Right lobe of liver (tissue), 6 donors: ENCODE measurements at regions not wholly inside any gene's neighbourhood (a gene's known extent, or its start where the extent isn't known, plus 50 kb on each side); places are given as distances from the start of the nearest gene placed in this dataset.

Experiments used
- ATAC-seq, 4 donors: fragments of 200-7000 bp; cut with Tn5 transposase; one replicate each; pipeline ENCODE4 v1.9.1; 2020; ENCODE audit warnings: mild to moderate bottlenecking in 4 of 4, moderate library complexity in 4 of 4
- DNase-seq, 3 donors: peaks; one replicate each; pipeline ENCODE4 v3.0.0-alpha.2; 2020
- H3K27ac ChIP-seq, 3 donors: fragments of 200-600 bp; one replicate each; pipeline ENCODE4 v1.8.0; 2022
- H3K27me3 ChIP-seq, 2 donors: fragments of 200-600 bp; one replicate each; pipeline ENCODE4 v1.8.0; 2022
- H3K36me3 ChIP-seq, 4 donors: fragments of 200-600 bp; sonication (generic) in 1 of 4; one replicate each; pipeline versions ENCODE4 v1.5.1 to v1.8.0; 2017 to 2022; ENCODE audit warnings: control low read depth in 1 of 4
- H3K4me1 ChIP-seq, 4 donors: fragments of 200-600 bp; sonication (generic) in 1 of 4; one replicate each; pipeline versions ENCODE4 v1.5.1 to v1.8.0; 2017 to 2022; ENCODE audit warnings: control low read depth in 1 of 4
- H3K4me3 ChIP-seq, 3 donors: fragments of 200-600 bp; one replicate each; pipeline ENCODE4 v1.8.0; 2022
- H3K9me3 ChIP-seq, 4 donors: fragments of 200-600 bp; sonication (generic) in 1 of 4; one replicate each; pipeline versions ENCODE4 v1.5.1 to v1.8.0; 2017 to 2022; ENCODE audit warnings: control low read depth in 1 of 4
- CTCF ChIP-seq, 4 donors: fragments of 200-600 bp in 3 of 4; fragments of 450-650 bp in 1 of 4; IDR thresholded peaks; one replicate each; pipeline versions ENCODE4 v1.5.1 to v1.8.0; 2016 to 2022; ENCODE audit warnings: antibody characterized with exemption in 4 of 4, mild to moderate bottlenecking in 2 of 4
- POLR2A ChIP-seq: fragments of 450-650 bp; IDR thresholded peaks from one replicate; pipeline ENCODE4 v1.6.1; 2017; ENCODE audit warnings: antibody characterized with exemption, mild to moderate bottlenecking
- WGBS: methylation state at CpG from one replicate; pipeline ENCODE4 v1.1.6; 2018; ENCODE audit warnings: low coverage, low lambda C conversion rate; ENCODE audit not compliant: insufficient coverage; ENCODE audit errors: missing lambda C conversion rate; 5-methylcytosine and 5-hydroxymethylcytosine counted together
- intact Hi-C, 2 donors: fragments of 100-400 bp; cut with DNase I; formaldehyde crosslinking; loops; one replicate each; pipeline versions ENCODE4 v1.11.2 to v1.14.1; 2022
- donor health status: DM: no; HTN: yes; CAD: no.
- donor health status: DM: no; HTN: no; CAD: no.
- donor health status: DM: no; HTN: no; CAD: no.
- donor health status: DM: no; HTN: yes; CAD: no.
- donor health status: DM: no; HTN: yes; CAD: no.

- H3K4me1 ChIP-seq: no peaks in the 10 kb centered on the region
- WGBS: 59% methylated on average over 6 of the region's 11 CpGs
- no peak overlapping the region for H3K4me3 ChIP-seq
- no peaks in the 10 kb centered on the region for H3K27me3 ChIP-seq
- no peak for ATAC-seq
- H3K36me3 ChIP-seq: no peaks in the 10 kb centered on the region
- H3K9me3 ChIP-seq: no peaks in the 10 kb centered on the region
- no peak for TF ChIP-seq POLR2A
- no peak for TF ChIP-seq CTCF (IDR thresholded peaks at IDR 0.05)
- intact Hi-C loops: no loop called here
- no peak overlapping the region for H3K27ac ChIP-seq
- DNase-seq: no peak
Observed at GRCh38 chr3:57006179-57006657, 54.2 kb upstream of the SPATA12 start.

GRCh38 chr3:57004229-57004628, 56.2 kb upstream of the SPATA12 start:
- no peaks in the 10 kb centered on the region for H3K27me3 ChIP-seq
- H3K36me3 ChIP-seq: no peaks in the 10 kb centered on the region
- no peak overlapping the region for H3K4me3 ChIP-seq
- 43% methylated on average over 5 of the region's 6 CpGs for WGBS
- TF ChIP-seq POLR2A: no peak
- TF ChIP-seq CTCF (IDR thresholded peaks at IDR 0.05): no peak
- H3K9me3 ChIP-seq: no peaks in the 10 kb centered on the region
- intact Hi-C loops: no loop called here
- H3K27ac ChIP-seq: no peak overlapping the region
- no peaks in the 10 kb centered on the region for H3K4me1 ChIP-seq
- DNase-seq (no peak), ATAC-seq (no peak)

GRCh38 chr3:57003676-57004075, 56.8 kb upstream of the SPATA12 start:
- H3K4me1 ChIP-seq: no peaks in the 10 kb centered on the region
- intact Hi-C loops: no loop called here
- DNase-seq (no peak), ATAC-seq (no peak)
- H3K27me3 ChIP-seq: no peaks in the 10 kb centered on the region
- no peaks in the 10 kb centered on the region for H3K36me3 ChIP-seq
- H3K27ac ChIP-seq: no peak overlapping the region
- H3K4me3 ChIP-seq: no peak overlapping the region
- H3K9me3 ChIP-seq: no peaks in the 10 kb centered on the region
- TF ChIP-seq CTCF (IDR thresholded peaks at IDR 0.05): no peak
- WGBS: no CpG with 5 or more reads among the region's 2 CpGs

- WGBS: 78% methylated on average over 4 of the region's 5 CpGs
- Histone ChIP-seq H3K9me3 (no peaks in the 10 kb centered on the region), H3K27ac (no peak overlapping the region), H3K27me3 (no peaks in the 10 kb centered on the region), H3K4me1 (no peaks in the 10 kb centered on the region), H3K36me3 (no peaks in the 10 kb centered on the region), H3K4me3 (no peak overlapping the region)
- ATAC-seq: no peak
- no peak for DNase-seq
- TF ChIP-seq CTCF (IDR thresholded peaks at IDR 0.05): no peak
- no peak for TF ChIP-seq POLR2A
- intact Hi-C loops: no loop called here
Observed at GRCh38 chr3:57001356-57001755, 59.1 kb upstream of the SPATA12 start.

DNA sequence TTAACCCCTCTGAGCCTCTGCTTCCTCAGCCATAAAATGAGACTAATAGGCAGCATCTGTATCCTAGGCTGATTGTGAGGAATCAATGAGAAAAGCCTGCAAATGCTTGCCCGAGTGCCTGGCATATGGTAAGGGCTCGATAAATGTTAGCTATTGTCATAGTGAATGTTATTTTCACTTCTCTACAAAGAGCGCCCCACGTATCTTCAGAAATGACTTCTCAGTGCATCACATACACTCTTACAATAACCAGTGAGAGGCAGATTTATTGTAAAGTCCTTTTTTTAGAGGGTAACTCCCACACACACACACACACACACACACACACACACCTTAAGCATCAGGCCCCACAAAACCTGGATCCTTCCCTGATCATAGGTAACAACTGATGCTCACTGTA, 60.5 kb upstream of the SPATA12 start:
- no peaks in the 10 kb centered on the region for H3K4me1 ChIP-seq
- WGBS: 72% methylated on average over 2 of the region's 4 CpGs

More for the DNA sequence above, 60.5 kb upstream of the SPATA12 start:
- no peaks in the 10 kb centered on the region for H3K9me3 ChIP-seq
- ATAC-seq (no peak), DNase-seq (no peak)
- no peak for TF ChIP-seq CTCF (IDR thresholded peaks at IDR 0.05)
- TF ChIP-seq POLR2A: no peak
- no peaks in the 10 kb centered on the region for H3K27me3 ChIP-seq
- H3K27ac ChIP-seq: no peak overlapping the region
- H3K36me3 ChIP-seq: no peaks in the 10 kb centered on the region
- H3K4me3 ChIP-seq: no peak overlapping the region
- intact Hi-C loops: no loop called here
